SH-SY5Y (cell line): ENCODE measurements at regions not wholly inside any gene's neighbourhood (a gene's known extent, or its start where the extent isn't known, plus 50 kb on each side); places are given as distances from the start of the nearest gene placed in this dataset.

ENCODE experiments used
- GATA2 ChIP-seq: IDR thresholded peaks from 2 replicates; pipeline ENCODE4 v1.6.1; 2011; ENCODE audit warnings: mild to moderate bottlenecking, low read depth, low read length
- GATA3 ChIP-seq: IDR thresholded peaks from 2 replicates; pipeline ENCODE4 v1.6.1; 2011; ENCODE audit warnings: low read depth, mild to moderate bottlenecking, low read length, moderate library complexity

- TF ChIP-seq GATA2 (no peak), GATA3 (no peak)
Measured at GRCh38 chr16:22659933-22660332, 149.2 kb downstream of the NPIPB5 start.
